Activated effector memory CD4-positive, alpha-beta T cell treated with anti-CD3 and anti-CD28 coated beads, Interleukin-2, amount 50 U/mL, for 16 hours (primary cell): ENCODE measurements at regions not wholly inside any gene's neighbourhood (a gene's known extent, or its start where the extent isn't known, plus 50 kb on each side); places are given as distances from the start of the nearest gene placed in this dataset.
A peak's percentile ranks its signal among the peaks of the same experiment; 100 is the strongest.
"Not testable (repeated sequence)": the region's sequence is repeated elsewhere in the genome, so short reads cannot be mapped to it uniquely, and the experiment has no call there.

Experiments used
- DNase-seq: peaks from one replicate; pipeline ENCODE4 v3.0.0-alpha.2; 2020

- DNase-seq, result no peak
These were observed 285.8 kb upstream of the RASA1 start for GRCh38 chr5:86981898-86982297.

GRCh38 chr5:86983208-86983607 lies 284.5 kb upstream of the RASA1 start:
- DNase-seq, result no peak

GRCh38 chr5:86986837-86987236 lies 280.8 kb upstream of the RASA1 start:
- DNase-seq, result no peak

- no peak for DNase-seq
These were observed 270.2 kb upstream of the RASA1 start for GRCh38 chr5:86997516-86997915.

- DNase-seq, result no peak
These were observed 267.7 kb upstream of the RASA1 start for GRCh38 chr5:86999951-87000350.

GRCh38 chr5:87002485-87002884 lies 265.2 kb upstream of the RASA1 start:
- DNase-seq, result no peak

GRCh38 chr5:87004101-87004500 lies 263.6 kb upstream of the RASA1 start:
- no peak for DNase-seq

- no peak for DNase-seq
These were observed 259.9 kb upstream of the RASA1 start for GRCh38 chr5:87007737-87008136.

GRCh38 chr5:87008751-87009560 lies 258.7 kb upstream of the RASA1 start:
- DNase-seq, result no peak

- DNase-seq, result no peak
These were observed 256.9 kb upstream of the RASA1 start for GRCh38 chr5:87010736-87011135.

- DNase-seq, result no peak
These were observed 251.8 kb upstream of the RASA1 start for GRCh38 chr5:87015901-87016300.

- DNase-seq, result peak; percentile 68
These were observed 247.4 kb upstream of the RASA1 start for GRCh38 chr5:87020099-87020934.

GRCh38 chr5:87022415-87022814 lies 245.3 kb upstream of the RASA1 start:
- DNase-seq, result no peak

GRCh38 chr5:87027570-87027969 lies 240.1 kb upstream of the RASA1 start:
- no peak for DNase-seq

- no peak for DNase-seq
These were observed 237.7 kb upstream of the RASA1 start for GRCh38 chr5:87029951-87030350.

- DNase-seq, result no peak
These were observed 237.0 kb upstream of the RASA1 start for GRCh38 chr5:87030699-87031098.

GRCh38 chr5:87034557-87034956 lies 233.1 kb upstream of the RASA1 start:
- DNase-seq, result no peak

- no peak for DNase-seq
These were observed 225.1 kb upstream of the RASA1 start for GRCh38 chr5:87042554-87042953.

- DNase-seq, result no peak
These were observed 219.5 kb upstream of the RASA1 start for GRCh38 chr5:87048156-87048555.

GRCh38 chr5:87049012-87049411 lies 218.7 kb upstream of the RASA1 start:
- DNase-seq, result not testable (repeated sequence)

GRCh38 chr5:87051502-87052113 lies 216.1 kb upstream of the RASA1 start:
- no peak for DNase-seq

GRCh38 chr5:87053146-87053545 lies 214.5 kb upstream of the RASA1 start:
- DNase-seq, result no peak

GRCh38 chr5:87054821-87055220 lies 212.9 kb upstream of the RASA1 start:
- no peak for DNase-seq

- DNase-seq, result no peak
These were observed 206.6 kb upstream of the RASA1 start for GRCh38 chr5:87061046-87061445.
